GM12872 (cell line): ENCODE measurements at regions not wholly inside any gene's neighbourhood (a gene's known extent, or its start where the extent isn't known, plus 50 kb on each side); places are given as distances from the start of the nearest gene placed in this dataset.

ENCODE experiments used
- TF ChIP-seq, protein P1 (sequence below): IDR thresholded peaks from 3 replicates; pipeline ENCODE4 v1.5.1; 2011; ENCODE audit warnings: low read depth, mild to moderate bottlenecking, low read length, moderate library complexity; ENCODE audit not compliant: insufficient read depth

DNA sequence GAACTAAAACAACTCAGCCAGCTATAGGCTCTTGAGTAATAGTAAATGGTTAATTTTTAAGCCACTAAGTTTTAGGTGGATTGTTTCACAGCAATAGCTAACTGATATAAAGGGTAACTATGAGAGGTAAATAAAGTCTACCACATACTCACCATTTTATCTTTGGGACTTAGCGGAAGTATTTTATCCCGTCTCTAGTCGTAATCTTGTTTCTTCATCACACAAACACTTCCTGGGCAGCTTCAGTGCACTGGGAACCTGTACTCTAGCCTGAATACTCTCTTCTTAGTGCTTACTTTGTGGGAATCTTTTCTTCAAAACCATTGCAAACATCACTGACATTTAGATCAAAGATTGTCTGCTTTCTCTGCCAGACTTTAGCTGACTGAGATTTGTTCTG is 360.5 kb downstream of the EPHA4 start:
- TF ChIP-seq, protein P1, sequence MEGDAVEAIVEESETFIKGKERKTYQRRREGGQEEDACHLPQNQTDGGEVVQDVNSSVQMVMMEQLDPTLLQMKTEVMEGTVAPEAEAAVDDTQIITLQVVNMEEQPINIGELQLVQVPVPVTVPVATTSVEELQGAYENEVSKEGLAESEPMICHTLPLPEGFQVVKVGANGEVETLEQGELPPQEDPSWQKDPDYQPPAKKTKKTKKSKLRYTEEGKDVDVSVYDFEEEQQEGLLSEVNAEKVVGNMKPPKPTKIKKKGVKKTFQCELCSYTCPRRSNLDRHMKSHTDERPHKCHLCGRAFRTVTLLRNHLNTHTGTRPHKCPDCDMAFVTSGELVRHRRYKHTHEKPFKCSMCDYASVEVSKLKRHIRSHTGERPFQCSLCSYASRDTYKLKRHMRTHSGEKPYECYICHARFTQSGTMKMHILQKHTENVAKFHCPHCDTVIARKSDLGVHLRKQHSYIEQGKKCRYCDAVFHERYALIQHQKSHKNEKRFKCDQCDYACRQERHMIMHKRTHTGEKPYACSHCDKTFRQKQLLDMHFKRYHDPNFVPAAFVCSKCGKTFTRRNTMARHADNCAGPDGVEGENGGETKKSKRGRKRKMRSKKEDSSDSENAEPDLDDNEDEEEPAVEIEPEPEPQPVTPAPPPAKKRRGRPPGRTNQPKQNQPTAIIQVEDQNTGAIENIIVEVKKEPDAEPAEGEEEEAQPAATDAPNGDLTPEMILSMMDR = no peak

DNA sequence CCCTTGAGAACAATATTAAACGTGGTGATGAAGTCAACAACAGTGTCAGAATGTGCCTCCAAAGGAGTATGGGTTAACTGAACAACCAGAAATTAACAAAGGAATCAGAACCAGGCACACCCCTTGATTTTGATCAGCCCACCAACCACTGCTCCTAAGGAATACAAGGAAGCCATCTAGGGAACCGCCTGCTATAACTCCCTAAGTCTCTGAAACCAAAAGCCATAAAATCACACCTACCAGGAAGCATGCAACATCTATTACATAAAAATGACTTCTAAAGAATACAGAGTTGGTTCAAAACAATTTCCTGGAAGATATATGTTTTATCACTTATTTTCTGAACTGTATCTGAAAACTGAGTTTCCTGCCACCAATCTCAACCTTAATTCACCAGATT is 360.0 kb downstream of the EPHA4 start:
- TF ChIP-seq, protein P1 = no peak

DNA sequence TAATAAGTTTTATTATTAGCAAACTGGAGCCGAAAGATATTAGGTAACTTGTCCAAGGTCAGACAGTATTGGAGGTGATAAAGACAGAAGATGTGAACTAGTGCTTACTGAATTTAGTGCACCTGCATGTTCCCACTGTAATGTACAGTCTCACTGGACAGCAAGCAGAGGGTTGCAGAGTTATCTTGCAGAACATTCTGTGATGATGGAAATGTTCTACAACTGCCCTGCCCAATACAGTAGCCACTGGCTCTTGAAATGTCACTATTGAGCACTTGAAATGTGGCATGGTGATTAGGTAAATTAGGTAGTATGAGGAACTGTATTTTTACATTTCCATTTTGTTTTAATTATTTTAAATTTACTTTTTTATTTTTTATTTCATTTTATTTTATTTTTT is 356.6 kb downstream of the EPHA4 start:
- TF ChIP-seq, protein P1 = no peak

DNA sequence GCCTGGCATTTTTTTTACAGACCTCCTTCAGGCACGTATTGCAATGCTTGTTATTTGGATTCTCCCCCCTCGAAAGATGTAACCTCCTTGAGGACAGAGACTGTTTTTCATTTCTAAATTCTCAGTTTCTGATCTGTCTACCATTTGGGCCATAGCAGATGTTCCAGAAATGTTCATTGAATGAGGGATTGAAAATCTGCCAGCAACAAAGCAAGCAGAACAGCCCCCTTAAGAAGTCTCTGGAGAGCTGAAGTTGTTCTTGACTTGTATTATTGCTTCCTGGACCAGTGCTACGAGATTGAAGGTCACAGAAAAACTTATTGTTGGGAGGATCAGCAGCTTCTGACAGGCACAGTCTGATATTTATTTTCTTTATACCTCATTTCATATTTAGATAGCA is 355.5 kb downstream of the EPHA4 start:
- TF ChIP-seq, protein P1 = no peak

DNA sequence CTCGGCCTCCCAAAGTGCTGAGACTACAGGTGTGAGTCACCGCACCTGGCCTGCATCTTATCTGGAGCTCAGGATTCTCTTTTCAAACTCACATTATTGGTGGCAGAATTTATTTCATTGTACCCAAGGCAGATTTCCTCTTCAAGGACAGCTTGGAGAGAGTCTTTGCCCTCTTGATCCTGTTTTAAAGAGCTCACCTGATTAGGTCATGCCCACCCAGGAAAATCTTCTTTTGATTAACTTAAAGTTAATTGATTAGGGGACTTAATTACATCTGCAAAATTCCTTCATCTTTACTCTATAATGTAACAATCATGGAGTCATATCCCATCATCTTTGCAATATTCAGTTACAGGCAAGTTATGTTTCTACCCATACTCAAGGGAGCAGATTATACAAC is 346.4 kb downstream of the EPHA4 start:
- TF ChIP-seq, protein P1 = no peak

DNA sequence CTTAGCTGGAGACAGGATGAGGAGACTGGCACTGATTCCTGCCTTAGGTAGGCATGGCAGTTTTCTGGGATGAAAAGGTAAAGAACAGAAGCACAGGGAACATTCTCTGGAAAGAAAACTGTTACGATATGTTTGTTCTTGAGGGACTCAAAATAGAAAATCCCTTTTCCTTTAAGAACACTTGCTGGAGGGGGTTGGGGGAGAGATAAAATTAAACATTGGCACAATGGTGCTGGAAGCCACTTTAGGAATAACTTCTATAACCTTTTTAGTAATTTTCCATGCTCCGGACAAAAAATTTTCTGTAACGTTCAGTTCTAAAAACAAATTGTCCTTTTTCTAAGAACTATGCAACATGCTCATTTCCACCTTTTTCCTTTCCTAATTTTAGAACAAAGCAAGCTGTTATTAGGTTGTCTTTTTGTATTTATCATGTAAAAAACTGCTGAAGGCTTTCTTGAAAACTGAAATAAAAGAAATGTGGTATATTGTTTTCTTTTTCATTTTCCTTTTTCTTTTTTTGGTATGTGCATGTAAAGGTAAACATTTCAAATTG is 343.8 kb downstream of the EPHA4 start:
- TF ChIP-seq, protein P1 = no peak

DNA sequence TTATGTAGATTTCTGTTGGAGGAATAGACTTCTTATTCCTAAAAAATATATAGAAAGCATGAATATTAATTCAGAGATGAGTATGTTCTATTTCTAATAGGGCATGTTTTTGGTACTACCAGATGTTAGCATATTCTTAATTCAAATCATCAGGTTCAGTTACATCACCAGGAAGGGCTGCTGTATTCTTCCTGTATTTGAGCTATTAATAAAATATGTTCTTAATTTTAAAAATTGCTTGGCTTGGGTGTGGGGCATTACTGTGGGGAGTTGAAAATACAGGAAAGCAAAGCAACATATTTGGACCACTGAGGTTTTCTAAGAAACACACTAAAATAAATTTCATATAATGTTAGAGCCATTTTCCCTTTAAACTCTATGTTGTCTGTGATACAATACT is 343.0 kb downstream of the EPHA4 start:
- TF ChIP-seq, protein P1 = no peak
